Esophagus muscularis mucosa (tissue), 4 donors: ENCODE measurements at regions not wholly inside any gene's neighbourhood (a gene's known extent, or its start where the extent isn't known, plus 50 kb on each side); places are given as distances from the start of the nearest gene placed in this dataset.

Experiments used
- DNase-seq: peaks from one replicate; pipeline ENCODE4 v3.0.0-alpha.2; 2017; ENCODE audit errors: extremely low spot score
- H3K27ac ChIP-seq, 4 donors: fragments of 200-600 bp; sonication (generic); replicated peaks in 1 of 4; 1 replicate in 3 of 4; 2 replicates in 1 of 4; pipeline ENCODE4 v1.5.1; 2016 to 2019; ENCODE audit warnings: mild to moderate bottlenecking in 1 of 4
- H3K27me3 ChIP-seq, 4 donors: fragments of 200-600 bp; sonication (generic); one replicate each; pipeline versions ENCODE4 v1.5.1 to v1.6.0; 2016 to 2019
- H3K36me3 ChIP-seq, 4 donors: fragments of 200-600 bp; sonication (generic); one replicate each; pipeline ENCODE4 v1.5.1; 2016 to 2019
- H3K4me1 ChIP-seq, 4 donors: fragments of 200-600 bp; sonication (generic); one replicate each; pipeline ENCODE4 v1.5.1; 2016 to 2019
- H3K4me3 ChIP-seq, 4 donors: fragments of 200-600 bp; sonication (generic); 1 replicate in 2 of 4; 2 replicates in 2 of 4; pipeline ENCODE4 v1.5.1; 2016 to 2019; ENCODE audit warnings: mild to moderate bottlenecking in 4 of 4, moderate library complexity in 1 of 4
- H3K9me3 ChIP-seq, 4 donors: fragments of 200-600 bp; sonication (generic); 1 replicate in 3 of 4; 2 replicates in 1 of 4; pipeline ENCODE4 v1.5.1; 2016 to 2019
- EP300 ChIP-seq: sonication (generic); formaldehyde crosslinking; IDR thresholded peaks from one replicate; pipeline ENCODE4 v1.6.1; 2017; ENCODE audit warnings: antibody characterized with exemption
- POLR2A ChIP-seq: fragments of 450-650 bp; IDR thresholded peaks from one replicate; pipeline ENCODE4 v1.6.1; 2017; ENCODE audit warnings: antibody characterized with exemption, moderate library complexity, mild to moderate bottlenecking, low read depth
- POLR2AphosphoS5 ChIP-seq, 2 donors: sonication (generic); formaldehyde crosslinking; IDR thresholded peaks; one replicate each; pipeline ENCODE4 v1.6.1; 2017; ENCODE audit warnings: antibody characterized with exemption in 2 of 2
- WGBS: methylation state at CpG from one replicate; pipeline ENCODE4 v1.1.5; 2018; 5-methylcytosine and 5-hydroxymethylcytosine counted together
- intact Hi-C: fragments of 100-400 bp; cut with DNase I; formaldehyde crosslinking; loops from one replicate; pipeline ENCODE4 v1.15.1; 2023
- TF ChIP-seq, protein P1 (sequence below), 3 experiments: fragments of 200-600 bp in 2 of 3; fragments of 450-650 bp in 1 of 3; sonication (generic) in 2 of 3; IDR thresholded peaks; one replicate each; pipeline ENCODE4 v1.5.1; 2017 to 2019; ENCODE audit warnings: antibody characterized with exemption in 3 of 3, mild to moderate bottlenecking in 2 of 3, moderate library complexity in 1 of 3

DNA sequence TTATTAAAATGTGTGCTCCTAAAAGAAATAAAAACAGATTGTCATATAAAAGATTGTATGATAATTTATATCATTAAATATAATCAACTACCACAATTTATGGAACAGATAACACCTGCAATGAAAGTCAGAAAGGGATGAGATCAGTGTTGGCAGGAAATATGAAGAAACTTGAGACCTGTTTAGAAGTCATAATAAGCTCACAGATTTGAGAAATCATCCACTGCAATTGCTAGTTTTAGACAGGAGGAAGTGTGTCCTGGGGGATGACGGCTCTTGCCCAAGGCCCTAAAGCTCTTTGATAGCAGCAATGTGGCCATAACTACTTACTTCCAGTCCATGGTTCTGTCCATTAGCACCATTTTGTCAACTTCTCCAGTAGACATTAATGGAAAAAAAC, 122.8 kb upstream of the SOX5 start:
- H3K4me3 ChIP-seq: no peak overlapping the region
- no peaks in the 10 kb centered on the region for H3K36me3 ChIP-seq
- no peaks in the 10 kb centered on the region for H3K9me3 ChIP-seq
- no peak for DNase-seq
- WGBS: 84% methylated on average over 1 of the region's 1 CpG
- no peak for TF ChIP-seq POLR2AphosphoS5 (IDR thresholded peaks at IDR 0.05)
- TF ChIP-seq EP300: no peak
- no peak for TF ChIP-seq POLR2A
- TF ChIP-seq, protein P1, sequence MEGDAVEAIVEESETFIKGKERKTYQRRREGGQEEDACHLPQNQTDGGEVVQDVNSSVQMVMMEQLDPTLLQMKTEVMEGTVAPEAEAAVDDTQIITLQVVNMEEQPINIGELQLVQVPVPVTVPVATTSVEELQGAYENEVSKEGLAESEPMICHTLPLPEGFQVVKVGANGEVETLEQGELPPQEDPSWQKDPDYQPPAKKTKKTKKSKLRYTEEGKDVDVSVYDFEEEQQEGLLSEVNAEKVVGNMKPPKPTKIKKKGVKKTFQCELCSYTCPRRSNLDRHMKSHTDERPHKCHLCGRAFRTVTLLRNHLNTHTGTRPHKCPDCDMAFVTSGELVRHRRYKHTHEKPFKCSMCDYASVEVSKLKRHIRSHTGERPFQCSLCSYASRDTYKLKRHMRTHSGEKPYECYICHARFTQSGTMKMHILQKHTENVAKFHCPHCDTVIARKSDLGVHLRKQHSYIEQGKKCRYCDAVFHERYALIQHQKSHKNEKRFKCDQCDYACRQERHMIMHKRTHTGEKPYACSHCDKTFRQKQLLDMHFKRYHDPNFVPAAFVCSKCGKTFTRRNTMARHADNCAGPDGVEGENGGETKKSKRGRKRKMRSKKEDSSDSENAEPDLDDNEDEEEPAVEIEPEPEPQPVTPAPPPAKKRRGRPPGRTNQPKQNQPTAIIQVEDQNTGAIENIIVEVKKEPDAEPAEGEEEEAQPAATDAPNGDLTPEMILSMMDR (IDR thresholded peaks at IDR 0.05): no peak
- intact Hi-C loops: no loop called here
- no peak overlapping the region for H3K27ac ChIP-seq
- no peaks in the 10 kb centered on the region for H3K27me3 ChIP-seq
- peaks cover 0 to 17% (median 8%) of the 10 kb centered on the region in 4 donors for H3K4me1 ChIP-seq

DNA sequence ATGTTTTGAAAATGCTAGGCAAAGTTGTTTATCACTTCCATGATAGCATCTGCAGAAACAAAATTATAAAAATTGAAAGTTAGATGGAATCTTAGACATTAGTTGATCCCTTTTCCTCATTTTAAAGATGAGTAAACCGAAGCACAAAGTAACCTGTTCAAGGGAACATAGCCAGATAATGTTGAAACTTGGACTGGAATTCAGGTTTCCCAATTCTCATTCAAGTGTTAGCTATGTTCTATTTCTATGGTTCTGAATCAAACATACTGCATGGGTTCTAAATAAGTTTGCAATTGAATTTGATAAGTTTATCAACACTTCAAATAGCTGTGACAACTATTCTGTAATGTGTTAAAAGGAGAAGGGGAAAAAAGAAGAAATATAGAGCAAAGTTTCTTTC, 122.4 kb upstream of the SOX5 start:
- H3K4me3 ChIP-seq: no peak overlapping the region
- intact Hi-C loops: no loop called here
- H3K27me3 ChIP-seq: no peaks in the 10 kb centered on the region
- TF ChIP-seq EP300: no peak
- no peak for TF ChIP-seq POLR2AphosphoS5 (IDR thresholded peaks at IDR 0.05)
- TF ChIP-seq POLR2A: no peak
- TF ChIP-seq, protein P1 (IDR thresholded peaks at IDR 0.05): no peak
- H3K36me3 ChIP-seq: no peaks in the 10 kb centered on the region
- peaks cover 0 to 21% (median 11%) of the 10 kb centered on the region in 4 donors for H3K4me1 ChIP-seq
- no peaks in the 10 kb centered on the region for H3K9me3 ChIP-seq
- no peak for DNase-seq
- no peak overlapping the region for H3K27ac ChIP-seq
- 91% methylated on average over 1 of the region's 1 CpG for WGBS

DNA sequence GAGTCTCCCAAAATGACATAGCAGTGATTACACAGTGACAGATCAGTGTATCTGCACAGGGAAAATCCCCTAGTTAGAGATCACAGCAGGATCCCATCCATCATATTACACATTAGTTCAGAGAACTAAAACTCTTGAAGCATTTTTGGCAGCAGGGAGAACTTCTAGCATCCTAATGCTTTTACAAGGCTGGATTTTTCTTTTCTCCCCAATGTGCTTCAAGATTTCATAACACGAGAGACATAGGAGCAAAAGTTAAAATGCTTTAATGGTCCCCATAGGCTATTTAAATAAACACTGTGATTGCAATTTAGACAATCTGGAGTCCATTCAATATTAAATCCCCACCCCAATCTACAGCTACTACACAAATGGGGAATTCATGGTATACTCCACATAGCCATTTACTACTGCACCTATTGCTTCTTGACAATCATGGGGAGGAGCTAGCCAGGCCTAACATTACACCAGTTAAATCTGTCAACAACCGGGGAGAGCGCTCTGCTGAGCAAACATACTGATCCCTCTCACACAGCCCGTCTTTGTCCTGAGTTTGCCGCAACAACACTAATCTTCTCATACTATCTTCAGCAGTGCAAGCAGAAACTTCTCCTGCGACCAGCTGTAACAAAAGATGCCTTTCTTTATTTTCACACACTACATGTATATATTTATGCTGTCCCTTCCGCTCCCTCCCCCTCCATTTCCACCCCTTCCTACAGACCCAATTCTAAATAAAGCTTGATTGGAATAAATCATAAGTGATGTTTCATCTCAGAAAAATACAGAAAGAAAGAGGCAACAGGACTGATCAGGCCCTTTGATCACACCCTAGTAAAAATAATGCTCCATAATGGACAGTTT, 120.3 kb upstream of the SOX5 start:
- intact Hi-C loops: no loop called here
- no peak overlapping the region for H3K27ac ChIP-seq

DNA sequence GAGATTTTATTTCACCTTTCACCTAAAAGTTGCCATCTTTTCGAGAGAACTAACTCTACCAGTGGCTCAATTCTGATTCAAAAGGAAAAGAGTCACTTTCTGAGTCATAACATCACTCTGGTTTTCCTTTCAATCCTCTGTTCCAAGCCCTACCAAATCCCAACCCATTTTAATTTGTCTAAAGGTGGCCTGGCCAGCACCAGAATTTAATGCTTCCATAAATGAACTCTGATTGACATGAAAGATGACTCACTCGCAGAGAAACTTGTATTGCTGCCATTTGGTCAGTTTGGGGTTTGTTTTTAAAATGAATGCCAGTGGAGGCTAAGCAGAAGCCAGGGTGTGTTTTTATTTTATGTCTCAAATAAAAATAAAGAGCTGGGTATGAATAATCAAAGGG, 117.4 kb upstream of the SOX5 start:
- H3K36me3 ChIP-seq: no peaks in the 10 kb centered on the region
- 51% methylated on average over 2 of the region's 2 CpGs for WGBS
- intact Hi-C loops: no loop called here
- peaks cover 0 to 24% (median 12%) of the 10 kb centered on the region in 4 donors for H3K4me1 ChIP-seq
- no peak overlapping the region for H3K4me3 ChIP-seq
- H3K9me3 ChIP-seq: no peaks in the 10 kb centered on the region
- no peak for TF ChIP-seq EP300
- TF ChIP-seq, protein P1 (IDR thresholded peaks at IDR 0.05): no peak
- no peak overlapping the region for H3K27ac ChIP-seq
- H3K27me3 ChIP-seq: no peaks in the 10 kb centered on the region
- DNase-seq: no peak

More for the DNA sequence above, 120.3 kb upstream of the SOX5 start:
- Histone ChIP-seq H3K4me1 (peaks cover 0 to 24% (median 12%) of the 10 kb centered on the region in 4 donors), H3K4me3 (no peak overlapping the region), H3K27me3 (no peaks in the 10 kb centered on the region), H3K9me3 (no peaks in the 10 kb centered on the region), H3K36me3 (no peaks in the 10 kb centered on the region)
- no peak for DNase-seq
- 63% methylated on average over 7 of the region's 7 CpGs for WGBS
- TF ChIP-seq POLR2A: no peak
- TF ChIP-seq, protein P1 (IDR thresholded peaks at IDR 0.05): no peak
- TF ChIP-seq EP300: no peak
- TF ChIP-seq POLR2AphosphoS5 (IDR thresholded peaks at IDR 0.05): no peak

DNA sequence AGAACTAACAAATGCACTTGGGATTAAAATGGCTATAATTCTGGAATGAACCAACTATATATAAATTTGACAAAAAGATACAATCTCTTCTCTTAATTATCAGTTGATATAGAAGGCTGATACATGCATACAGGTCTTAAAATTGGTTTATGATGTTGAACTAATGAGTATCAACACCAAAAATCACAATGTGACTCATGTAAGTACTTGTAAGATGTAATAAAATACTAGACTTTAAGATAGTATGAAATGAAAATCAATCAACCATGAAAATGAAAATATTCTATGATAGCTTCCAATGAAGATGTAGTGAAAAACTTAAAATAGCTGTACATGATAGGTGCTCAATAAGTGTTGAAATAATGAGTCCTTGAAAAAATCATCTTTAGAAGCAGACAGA, 116.6 kb upstream of the SOX5 start:
- no peak overlapping the region for H3K4me3 ChIP-seq
- DNase-seq: no peak
- TF ChIP-seq POLR2A (no peak), EP300 (no peak)
- TF ChIP-seq, protein P1 (IDR thresholded peaks at IDR 0.05): no peak
- H3K4me1 ChIP-seq: peaks cover 0 to 24% (median 12%) of the 10 kb centered on the region in 4 donors
- no peaks in the 10 kb centered on the region for H3K27me3 ChIP-seq
- intact Hi-C loops: no loop called here
- no peaks in the 10 kb centered on the region for H3K9me3 ChIP-seq
- H3K27ac ChIP-seq: no peak overlapping the region
- H3K36me3 ChIP-seq: no peaks in the 10 kb centered on the region
